ENCODE measurements at regions not wholly inside any gene's neighbourhood (a gene's known extent, or its start where the extent isn't known, plus 50 kb on each side); places are given as distances from the start of the nearest gene placed in this dataset.

DNA sequence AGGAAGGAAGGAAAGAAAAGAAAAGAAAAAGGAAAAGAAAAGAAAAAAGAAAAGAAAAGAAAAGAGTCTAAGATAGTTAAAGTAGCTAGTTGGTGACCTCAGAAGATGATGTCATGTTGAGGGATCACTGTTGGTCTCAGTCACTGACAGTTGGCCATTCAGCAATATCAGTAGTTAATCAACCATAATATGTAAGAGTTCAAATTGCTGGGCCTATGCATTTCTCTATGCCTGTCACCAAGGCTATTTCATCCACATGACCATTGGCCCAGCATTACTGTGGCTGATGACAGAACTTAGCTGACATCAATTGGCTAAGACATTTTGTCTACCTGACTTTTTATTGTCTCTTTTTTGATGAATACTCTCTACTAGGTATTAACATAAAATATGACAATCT, 435.5 kb upstream of the CRIM1 start (continued):
- no peak for TF ChIP-seq FOXJ3 (CRISPR knock-in tag; IDR thresholded peaks at IDR 0.05)
- TF ChIP-seq, protein P1, sequence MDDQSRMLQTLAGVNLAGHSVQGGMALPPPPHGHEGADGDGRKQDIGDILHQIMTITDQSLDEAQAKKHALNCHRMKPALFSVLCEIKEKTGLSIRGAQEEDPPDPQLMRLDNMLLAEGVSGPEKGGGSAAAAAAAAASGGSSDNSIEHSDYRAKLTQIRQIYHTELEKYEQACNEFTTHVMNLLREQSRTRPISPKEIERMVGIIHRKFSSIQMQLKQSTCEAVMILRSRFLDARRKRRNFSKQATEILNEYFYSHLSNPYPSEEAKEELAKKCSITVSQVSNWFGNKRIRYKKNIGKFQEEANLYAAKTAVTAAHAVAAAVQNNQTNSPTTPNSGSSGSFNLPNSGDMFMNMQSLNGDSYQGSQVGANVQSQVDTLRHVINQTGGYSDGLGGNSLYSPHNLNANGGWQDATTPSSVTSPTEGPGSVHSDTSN (IDR thresholded peaks at IDR 0.05), result no peak
- TF ChIP-seq GABPA (IDR thresholded peaks at IDR 0.05; ENCODE audit: low read depth), result no peak
- TF ChIP-seq TAF1 (IDR thresholded peaks at IDR 0.05; ENCODE audit: borderline replicate concordance, low read depth, low read length), result no peak
- TF ChIP-seq MEF2A (IDR thresholded peaks at IDR 0.05; ENCODE audit: borderline replicate concordance, low read depth), result no peak
- no peak for TF ChIP-seq GATA2 (CRISPR knock-in tag; IDR thresholded peaks at IDR 0.05)
- no peak for TF ChIP-seq NFIC (IDR thresholded peaks at IDR 0.05; ENCODE audit: borderline replicate concordance)
- TF ChIP-seq FOXM1 (IDR thresholded peaks at IDR 0.05; ENCODE audit: low read depth), result no peak
- TF ChIP-seq RAD21 (IDR thresholded peaks at IDR 0.05; ENCODE audit: low read length), result no peak
- no peak for TF ChIP-seq MXI1 (IDR thresholded peaks at IDR 0.05; ENCODE audit: low read depth, low read length)
- no peak for TF ChIP-seq FOSL2 (IDR thresholded peaks at IDR 0.05; ENCODE audit: borderline replicate concordance, low read depth)

DNA sequence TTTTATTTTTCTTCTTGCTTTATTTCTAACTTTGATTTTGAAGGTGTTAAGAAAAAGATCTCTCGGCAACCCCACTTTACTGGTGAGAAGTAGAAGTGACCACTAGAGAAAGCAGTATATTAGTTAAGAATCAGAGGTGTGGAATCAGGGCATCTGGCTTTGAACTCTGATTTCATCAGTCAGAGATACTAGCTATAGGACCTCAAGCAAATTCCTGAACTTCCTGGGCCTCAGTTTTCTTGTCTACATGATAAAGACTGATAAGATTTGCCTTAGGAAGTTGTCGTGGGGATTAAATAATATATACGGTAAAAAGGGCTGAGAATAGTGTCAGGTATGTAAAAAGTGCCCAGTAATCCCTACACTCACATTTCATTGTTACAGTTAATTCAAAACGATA, 440.3 kb upstream of the CRIM1 start:
- TF ChIP-seq RXRA (IDR thresholded peaks at IDR 0.05; ENCODE audit: borderline replicate concordance, low read depth) (no peak), EZH2phosphoT487 (IDR thresholded peaks at IDR 0.05; ENCODE audit: borderline replicate concordance, low read depth) (no peak), SIN3A (IDR thresholded peaks at IDR 0.05; ENCODE audit: borderline replicate concordance, low read depth, low read length) (no peak), IRF3 (IDR thresholded peaks at IDR 0.05; ENCODE audit: low read depth, low read length) (no peak), GABPA (IDR thresholded peaks at IDR 0.05; ENCODE audit: low read depth) (no peak), MEF2A (IDR thresholded peaks at IDR 0.05; ENCODE audit: borderline replicate concordance, low read depth) (no peak), JUND (IDR thresholded peaks at IDR 0.05) (no peak), SMC3 (IDR thresholded peaks at IDR 0.05; ENCODE audit: low read depth, low read length) (no peak), RCOR1 (IDR thresholded peaks at IDR 0.05; ENCODE audit: low read length) (no peak), FOXM1 (IDR thresholded peaks at IDR 0.05; ENCODE audit: low read depth) (no peak), FOXJ3 (CRISPR knock-in tag; IDR thresholded peaks at IDR 0.05) (no peak), TCF12 (IDR thresholded peaks at IDR 0.05) (no peak), ELF1 (IDR thresholded peaks at IDR 0.05) (no peak), EP300 (IDR thresholded peaks at IDR 0.05; ENCODE audit: borderline replicate concordance in 1 of 2, low read depth in 1 of 2, low read length in 1 of 2) (no peak)
- TF ChIP-seq, protein P2, sequence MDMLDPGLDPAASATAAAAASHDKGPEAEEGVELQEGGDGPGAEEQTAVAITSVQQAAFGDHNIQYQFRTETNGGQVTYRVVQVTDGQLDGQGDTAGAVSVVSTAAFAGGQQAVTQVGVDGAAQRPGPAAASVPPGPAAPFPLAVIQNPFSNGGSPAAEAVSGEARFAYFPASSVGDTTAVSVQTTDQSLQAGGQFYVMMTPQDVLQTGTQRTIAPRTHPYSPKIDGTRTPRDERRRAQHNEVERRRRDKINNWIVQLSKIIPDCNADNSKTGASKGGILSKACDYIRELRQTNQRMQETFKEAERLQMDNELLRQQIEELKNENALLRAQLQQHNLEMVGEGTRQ (IDR thresholded peaks at IDR 0.05; ENCODE audit: borderline replicate concordance, low read depth, low read length), result no peak
- TF ChIP-seq, protein P3, sequence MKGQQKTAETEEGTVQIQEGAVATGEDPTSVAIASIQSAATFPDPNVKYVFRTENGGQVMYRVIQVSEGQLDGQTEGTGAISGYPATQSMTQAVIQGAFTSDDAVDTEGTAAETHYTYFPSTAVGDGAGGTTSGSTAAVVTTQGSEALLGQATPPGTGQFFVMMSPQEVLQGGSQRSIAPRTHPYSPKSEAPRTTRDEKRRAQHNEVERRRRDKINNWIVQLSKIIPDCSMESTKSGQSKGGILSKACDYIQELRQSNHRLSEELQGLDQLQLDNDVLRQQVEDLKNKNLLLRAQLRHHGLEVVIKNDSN (IDR thresholded peaks at IDR 0.05; ENCODE audit: borderline replicate concordance, low read depth), result no peak
- TF ChIP-seq, protein P1 (IDR thresholded peaks at IDR 0.05), result no peak
- H3K9me3 ChIP-seq, result no peaks in the 10 kb centered on the region
- H3K79me2 ChIP-seq (ENCODE audit: insufficient read depth), result no peaks in the 10 kb centered on the region
- no peaks in the 10 kb centered on the region for H3K36me3 ChIP-seq (replicated peaks in 1 of 2; ENCODE audit: control insufficient read depth in 1 of 2, insufficient read depth in 2 of 2, low read length in 1 of 2)
- no peak overlapping the region for H3K4me2 ChIP-seq
- no peaks in the 10 kb centered on the region for H3K4me1 ChIP-seq (ENCODE audit: control insufficient read depth in 1 of 2, insufficient read depth in 2 of 2, low read depth in 1 of 2, low read length in 1 of 2)
- no peak overlapping the region for H3K27ac ChIP-seq (ENCODE audit: low read depth in 2 of 2, low read length in 1 of 2)
- POLR2A ChIA-PET, result no interaction called here
- no peaks in the 10 kb centered on the region for H3F3A ChIP-seq (replicated peaks; ENCODE audit: insufficient read depth)
- H2AFZ ChIP-seq (ENCODE audit: low read depth), result no peak overlapping the region
- no peaks in the 10 kb centered on the region for H3K9me2 ChIP-seq
- WGBS (ENCODE audit: low lambda C conversion rate), result 10% methylated on average over 4 of the region's 4 CpGs
- H3K27me3 ChIP-seq (ENCODE audit: insufficient read depth), result no peaks in the 10 kb centered on the region; the same call in 1 of the 2 replicates
- no peaks in the 10 kb centered on the region for H4K20me1 ChIP-seq (ENCODE audit: insufficient read depth)
- H3K4me3 ChIP-seq (ENCODE audit: low read depth in 2 of 2, low read length in 1 of 2), result no peak overlapping the region
- DNase-seq, result no peak
- H3K9ac ChIP-seq, result no peak overlapping the region
- CTCF ChIA-PET, result no interaction called here

Data from SK-N-SH (cell line).